GM12878 (cell line): ENCODE measurements at regions not wholly inside any gene's neighbourhood (a gene's known extent, or its start where the extent isn't known, plus 50 kb on each side); places are given as distances from the start of the nearest gene placed in this dataset.
A peak's percentile ranks its signal among the peaks of the same experiment; 100 is the strongest.

Experiments used
- BCL11A ChIP-seq: IDR thresholded peaks from 2 replicates; pipeline ENCODE4 v1.6.1; 2011; ENCODE audit warnings: low read depth, low read length
- CEBPZ ChIP-seq: fragments of 150-350 bp; IDR thresholded peaks from 2 replicates; pipeline ENCODE4 v1.6.1; 2016; ENCODE audit warnings: low read depth, low read length
- CHD2 ChIP-seq: IDR thresholded peaks from 2 replicates; pipeline ENCODE4 v1.6.1; 2011; ENCODE audit warnings: low read depth, low read length, improper control_type of control experiment, borderline replicate concordance
- ESRRA ChIP-seq: IDR thresholded peaks from 2 replicates; pipeline ENCODE4 v1.6.1; 2012; ENCODE audit warnings: mild to moderate bottlenecking, low read length, improper control_type of control experiment
- EZH2 ChIP-seq: IDR thresholded peaks from 2 replicates; pipeline ENCODE4 v1.6.1; 2012; ENCODE audit warnings: low read depth, mild to moderate bottlenecking, control low read depth, inconsistent platforms, low read length, borderline replicate concordance; ENCODE audit not compliant: control insufficient read depth
- HDGF ChIP-seq: fragments of 450-650 bp; IDR thresholded peaks from 2 replicates; pipeline ENCODE4 v1.6.1; 2016; ENCODE audit warnings: antibody characterized with exemption
- IRF5 ChIP-seq: fragments of 450-650 bp; IDR thresholded peaks from 2 replicates; pipeline ENCODE4 v1.6.1; 2017; ENCODE audit warnings: borderline replicate concordance
- MLLT1 ChIP-seq: fragments of 450-650 bp; IDR thresholded peaks from 2 replicates; pipeline ENCODE4 v1.6.1; 2016; ENCODE audit warnings: mild to moderate bottlenecking
- MXI1 ChIP-seq: fragments of 150-350 bp; IDR thresholded peaks from 2 replicates; pipeline ENCODE4 v1.6.1; 2011; ENCODE audit warnings: low read depth, mild to moderate bottlenecking, inconsistent platforms, low read length, improper control_type of control experiment
- NBN ChIP-seq: fragments of 450-650 bp; IDR thresholded peaks from 2 replicates; pipeline ENCODE4 v1.6.1; 2016
- POLR2AphosphoS5 ChIP-seq: IDR thresholded peaks from 2 replicates; pipeline ENCODE4 v1.6.1; 2011; ENCODE audit warnings: mild to moderate bottlenecking, low read length, inconsistent platforms
- POU2F2 ChIP-seq: IDR thresholded peaks from 3 replicates; pipeline ENCODE4 v1.6.1; 2011; ENCODE audit warnings: low read depth, mild to moderate bottlenecking, low read length, borderline replicate concordance
- RAD21 ChIP-seq: IDR thresholded peaks from 2 replicates; pipeline ENCODE4 v1.6.1; 2011; ENCODE audit warnings: mild to moderate bottlenecking, low read depth, low read length, moderate library complexity; ENCODE audit not compliant: insufficient read depth
- RAD51 ChIP-seq: fragments of 450-650 bp; IDR thresholded peaks from 2 replicates; pipeline ENCODE4 v1.6.1; 2016; ENCODE audit warnings: moderate library complexity, mild to moderate bottlenecking, inconsistent platforms
- RB1 ChIP-seq: fragments of 450-650 bp; formaldehyde crosslinking; IDR thresholded peaks from 2 replicates; pipeline ENCODE4 v1.6.1; 2017; ENCODE audit warnings: mild to moderate bottlenecking, borderline replicate concordance
- RELB ChIP-seq: fragments of 450-650 bp; IDR thresholded peaks from 2 replicates; pipeline ENCODE4 v1.6.1; 2017; ENCODE audit warnings: low read depth, mild to moderate bottlenecking, moderate library complexity
- SREBF2 ChIP-seq: IDR thresholded peaks from 2 replicates; pipeline ENCODE4 v1.6.1; 2012; ENCODE audit warnings: mild to moderate bottlenecking, low read length
- YY1 ChIP-seq: IDR thresholded peaks from 2 replicates; pipeline ENCODE4 v1.6.1; 2011; ENCODE audit warnings: low read depth, mild to moderate bottlenecking, low read length
- TF ChIP-seq, protein P1 (sequence below): fragments of 450-650 bp; IDR thresholded peaks from 2 replicates; pipeline ENCODE4 v1.6.1; 2017; ENCODE audit warnings: mild to moderate bottlenecking, low read depth, inconsistent platforms; ENCODE audit not compliant: poor library complexity, severe bottlenecking

GRCh38 chr6:12356983-12357972, 67.1 kb downstream of the EDN1 start (continued):
- peak; percentile 62 for TF ChIP-seq MLLT1
- TF ChIP-seq RB1 = no peak
- TF ChIP-seq CEBPZ = no peak
- no peak for TF ChIP-seq ESRRA
- no peak for TF ChIP-seq MXI1
- peak; percentile 60 for TF ChIP-seq RAD51
- 0 out of 2 replicates have a peak, but pooled peaks have one; percentile 38 for TF ChIP-seq NBN
- TF ChIP-seq POU2F2 = 0 out of 3 replicates have a peak, but pooled peaks have one; percentile 34
- peak; percentile 42; the same call in 1 of the 2 replicates for TF ChIP-seq CHD2
- no peak for TF ChIP-seq EZH2
- no peak for TF ChIP-seq IRF5
- TF ChIP-seq POLR2AphosphoS5 = no peak; the same call in 1 of the 2 replicates
- TF ChIP-seq, protein P1, sequence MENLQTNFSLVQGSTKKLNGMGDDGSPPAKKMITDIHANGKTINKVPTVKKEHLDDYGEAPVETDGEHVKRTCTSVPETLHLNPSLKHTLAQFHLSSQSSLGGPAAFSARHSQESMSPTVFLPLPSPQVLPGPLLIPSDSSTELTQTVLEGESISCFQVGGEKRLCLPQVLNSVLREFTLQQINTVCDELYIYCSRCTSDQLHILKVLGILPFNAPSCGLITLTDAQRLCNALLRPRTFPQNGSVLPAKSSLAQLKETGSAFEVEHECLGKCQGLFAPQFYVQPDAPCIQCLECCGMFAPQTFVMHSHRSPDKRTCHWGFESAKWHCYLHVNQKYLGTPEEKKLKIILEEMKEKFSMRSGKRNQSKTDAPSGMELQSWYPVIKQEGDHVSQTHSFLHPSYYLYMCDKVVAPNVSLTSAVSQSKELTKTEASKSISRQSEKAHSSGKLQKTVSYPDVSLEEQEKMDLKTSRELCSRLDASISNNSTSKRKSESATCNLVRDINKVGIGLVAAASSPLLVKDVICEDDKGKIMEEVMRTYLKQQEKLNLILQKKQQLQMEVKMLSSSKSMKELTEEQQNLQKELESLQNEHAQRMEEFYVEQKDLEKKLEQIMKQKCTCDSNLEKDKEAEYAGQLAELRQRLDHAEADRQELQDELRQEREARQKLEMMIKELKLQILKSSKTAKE = peak; percentile 67
- no peak for TF ChIP-seq SREBF2
- TF ChIP-seq RAD21 = peak; percentile 26; the same call in 1 of the 2 replicates
- no peak for TF ChIP-seq YY1
- TF ChIP-seq HDGF = no peak
- TF ChIP-seq RELB = peak; percentile 56; the same call in 1 of the 2 replicates
- peak; percentile 52; the same call in 1 of the 2 replicates for TF ChIP-seq BCL11A
